Nephron (organoid): ENCODE measurements at regions not wholly inside any gene's neighbourhood (a gene's known extent, or its start where the extent isn't known, plus 50 kb on each side); places are given as distances from the start of the nearest gene placed in this dataset.
A peak's percentile ranks its signal among the peaks of the same experiment; 100 is the strongest.

Experiments
- H3K27ac Mint-ChIP-seq, 3 experiments: 2 replicates each; pipeline ENCODE4 v1.8.0; 2020; ENCODE audit warnings: mixed read lengths in 3 of 3, mild to moderate bottlenecking in 2 of 3, moderate library complexity in 1 of 3
- H3K27me3 Mint-ChIP-seq: 2 replicates; pipeline ENCODE4 v1.8.0; 2021; ENCODE audit warnings: low read depth, mild to moderate bottlenecking, moderate library complexity, mixed read lengths
- H3K36me3 Mint-ChIP-seq: 2 replicates; pipeline ENCODE4 v1.8.0; 2020; ENCODE audit warnings: low read depth, mixed read lengths
- H3K4me1 Mint-ChIP-seq: 2 replicates; pipeline ENCODE4 v1.8.0; 2020; ENCODE audit warnings: mixed read lengths
- H3K4me3 Mint-ChIP-seq, 3 experiments: 2 replicates each; pipeline ENCODE4 v1.8.0; 2020; ENCODE audit warnings: mild to moderate bottlenecking in 3 of 3, mixed read lengths in 3 of 3, moderate library complexity in 2 of 3
- H3K9me3 Mint-ChIP-seq: 2 replicates; pipeline ENCODE4 v1.8.0; 2020; ENCODE audit warnings: mixed read lengths
- TF ChIP-seq, protein P1 (sequence below), 3 experiments: fragments of 200-600 bp; sonication (generic); IDR thresholded peaks; one replicate each; pipeline ENCODE4 v1.5.0; 2021; ENCODE audit warnings: antibody characterized with exemption in 3 of 3; ENCODE audit not compliant: unreplicated experiment in 3 of 3

DNA sequence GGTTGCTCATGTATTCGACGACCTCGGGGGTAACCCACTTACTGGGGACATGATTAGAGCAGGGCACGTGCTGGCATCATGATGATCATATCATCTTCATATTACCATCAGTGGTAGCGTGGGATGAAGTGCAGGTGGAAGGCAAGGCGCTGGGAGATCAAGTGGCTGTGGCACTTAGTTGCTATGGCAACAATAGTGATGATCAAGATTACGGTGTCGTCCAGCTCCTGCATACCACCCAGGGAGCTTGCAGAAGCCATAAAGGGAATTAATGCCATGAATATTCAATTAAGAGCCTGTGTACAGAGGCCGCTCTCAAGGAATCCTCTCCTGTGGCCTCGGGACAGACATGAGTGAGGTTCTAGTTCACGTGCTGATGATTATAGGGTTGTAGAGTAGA, 237.2 kb upstream of the COPS8 start:
- Mint-ChIP-seq H3K4me1 (peaks cover 42% of the 10 kb centered on the region), H3K36me3 (no peaks in the 10 kb centered on the region), H3K9me3 (peaks cover 14% of the 10 kb centered on the region), H3K27ac (no peak overlapping the region), H3K27me3 (peaks cover 29% of the 10 kb centered on the region), H3K4me3 (no peak overlapping the region)
- TF ChIP-seq, protein P1, sequence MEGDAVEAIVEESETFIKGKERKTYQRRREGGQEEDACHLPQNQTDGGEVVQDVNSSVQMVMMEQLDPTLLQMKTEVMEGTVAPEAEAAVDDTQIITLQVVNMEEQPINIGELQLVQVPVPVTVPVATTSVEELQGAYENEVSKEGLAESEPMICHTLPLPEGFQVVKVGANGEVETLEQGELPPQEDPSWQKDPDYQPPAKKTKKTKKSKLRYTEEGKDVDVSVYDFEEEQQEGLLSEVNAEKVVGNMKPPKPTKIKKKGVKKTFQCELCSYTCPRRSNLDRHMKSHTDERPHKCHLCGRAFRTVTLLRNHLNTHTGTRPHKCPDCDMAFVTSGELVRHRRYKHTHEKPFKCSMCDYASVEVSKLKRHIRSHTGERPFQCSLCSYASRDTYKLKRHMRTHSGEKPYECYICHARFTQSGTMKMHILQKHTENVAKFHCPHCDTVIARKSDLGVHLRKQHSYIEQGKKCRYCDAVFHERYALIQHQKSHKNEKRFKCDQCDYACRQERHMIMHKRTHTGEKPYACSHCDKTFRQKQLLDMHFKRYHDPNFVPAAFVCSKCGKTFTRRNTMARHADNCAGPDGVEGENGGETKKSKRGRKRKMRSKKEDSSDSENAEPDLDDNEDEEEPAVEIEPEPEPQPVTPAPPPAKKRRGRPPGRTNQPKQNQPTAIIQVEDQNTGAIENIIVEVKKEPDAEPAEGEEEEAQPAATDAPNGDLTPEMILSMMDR (IDR thresholded peaks at IDR 0.05; ENCODE audit: unreplicated experiment in 3 of 3) = no peak

DNA sequence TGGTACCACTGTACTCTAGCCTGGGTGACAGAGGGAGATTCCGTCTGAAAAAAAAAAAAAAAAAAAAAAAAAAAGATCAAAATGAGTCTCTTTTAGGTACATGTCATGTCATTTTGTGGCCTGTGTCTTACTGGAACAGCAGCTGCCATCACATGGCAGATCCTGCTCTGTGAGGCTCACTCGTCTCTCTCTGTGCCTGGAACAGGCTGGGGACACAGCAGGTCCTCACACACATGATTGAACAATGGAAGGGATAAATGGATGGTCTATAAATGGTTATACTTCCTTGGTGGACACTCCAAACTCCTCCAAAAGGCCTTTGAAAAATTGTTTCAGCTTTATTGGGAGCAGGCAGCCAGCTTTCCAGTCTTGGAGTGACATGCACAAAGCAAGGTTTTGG, 236.2 kb upstream of the COPS8 start:
- Mint-ChIP-seq H3K27me3 (peaks cover 26% of the 10 kb centered on the region), H3K36me3 (no peaks in the 10 kb centered on the region), H3K27ac (no peak overlapping the region), H3K4me3 (no peak overlapping the region), H3K9me3 (peaks cover 6% of the 10 kb centered on the region), H3K4me1 (peaks cover 41% of the 10 kb centered on the region)
- TF ChIP-seq, protein P1 (IDR thresholded peaks at IDR 0.05; ENCODE audit: unreplicated experiment in 3 of 3) = no peak

DNA sequence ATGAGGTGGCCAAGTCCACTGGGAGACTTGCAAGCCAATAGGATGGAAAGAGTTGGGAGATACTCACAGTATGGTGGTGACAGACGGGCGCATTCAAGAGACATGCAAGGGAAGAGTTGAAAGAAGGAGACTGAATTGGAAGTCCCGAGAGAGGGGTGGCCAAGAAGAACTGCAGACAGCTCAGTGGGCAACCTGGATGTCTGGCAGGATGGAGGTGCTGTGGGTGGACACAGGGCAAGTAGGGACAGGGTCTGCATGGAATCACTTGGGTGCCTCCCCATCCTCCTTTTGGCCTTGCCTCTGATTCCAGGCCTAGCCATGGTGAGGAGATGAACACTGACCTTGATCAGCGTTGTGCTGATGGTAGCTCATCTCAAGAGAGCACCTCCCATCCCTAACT, 235.7 kb upstream of the COPS8 start:
- no peaks in the 10 kb centered on the region for H3K36me3 Mint-ChIP-seq
- peaks cover 41% of the 10 kb centered on the region for H3K4me1 Mint-ChIP-seq
- no peak overlapping the region for H3K4me3 Mint-ChIP-seq
- peaks cover 5% of the 10 kb centered on the region for H3K9me3 Mint-ChIP-seq
- peaks cover 26% of the 10 kb centered on the region for H3K27me3 Mint-ChIP-seq
- TF ChIP-seq, protein P1 (IDR thresholded peaks at IDR 0.05; ENCODE audit: unreplicated experiment in 3 of 3) = no peak
- H3K27ac Mint-ChIP-seq = no peak overlapping the region

DNA sequence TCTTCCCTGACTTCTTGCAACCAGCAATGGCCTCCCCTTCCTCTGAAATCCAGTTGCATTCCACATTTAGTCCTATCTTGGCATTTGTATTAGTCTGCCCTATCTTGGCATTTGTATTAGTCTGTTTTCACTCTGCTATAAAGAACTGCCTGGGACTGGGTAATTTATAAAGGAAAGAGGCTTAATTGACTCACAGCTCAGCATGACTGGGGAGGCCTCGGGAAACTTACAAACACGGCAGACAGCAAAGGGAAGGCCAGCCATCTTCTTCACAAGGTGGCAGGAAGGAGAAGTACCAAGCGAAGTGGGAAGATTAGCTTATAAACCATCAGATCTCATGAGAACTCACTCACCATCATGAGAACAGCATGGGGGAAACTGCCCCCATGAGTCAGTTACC, 234.5 kb upstream of the COPS8 start:
- H3K4me3 Mint-ChIP-seq = no peak overlapping the region
- peaks cover 41% of the 10 kb centered on the region for H3K4me1 Mint-ChIP-seq
- no peaks in the 10 kb centered on the region for H3K36me3 Mint-ChIP-seq
- TF ChIP-seq, protein P1 (IDR thresholded peaks at IDR 0.05; ENCODE audit: unreplicated experiment in 3 of 3) = no peak
- peaks cover 30% of the 10 kb centered on the region for H3K27me3 Mint-ChIP-seq
- H3K9me3 Mint-ChIP-seq = peaks cover 7% of the 10 kb centered on the region
- peak overlapping the region; percentile 8 to 29 (median 9) for H3K27ac Mint-ChIP-seq

DNA sequence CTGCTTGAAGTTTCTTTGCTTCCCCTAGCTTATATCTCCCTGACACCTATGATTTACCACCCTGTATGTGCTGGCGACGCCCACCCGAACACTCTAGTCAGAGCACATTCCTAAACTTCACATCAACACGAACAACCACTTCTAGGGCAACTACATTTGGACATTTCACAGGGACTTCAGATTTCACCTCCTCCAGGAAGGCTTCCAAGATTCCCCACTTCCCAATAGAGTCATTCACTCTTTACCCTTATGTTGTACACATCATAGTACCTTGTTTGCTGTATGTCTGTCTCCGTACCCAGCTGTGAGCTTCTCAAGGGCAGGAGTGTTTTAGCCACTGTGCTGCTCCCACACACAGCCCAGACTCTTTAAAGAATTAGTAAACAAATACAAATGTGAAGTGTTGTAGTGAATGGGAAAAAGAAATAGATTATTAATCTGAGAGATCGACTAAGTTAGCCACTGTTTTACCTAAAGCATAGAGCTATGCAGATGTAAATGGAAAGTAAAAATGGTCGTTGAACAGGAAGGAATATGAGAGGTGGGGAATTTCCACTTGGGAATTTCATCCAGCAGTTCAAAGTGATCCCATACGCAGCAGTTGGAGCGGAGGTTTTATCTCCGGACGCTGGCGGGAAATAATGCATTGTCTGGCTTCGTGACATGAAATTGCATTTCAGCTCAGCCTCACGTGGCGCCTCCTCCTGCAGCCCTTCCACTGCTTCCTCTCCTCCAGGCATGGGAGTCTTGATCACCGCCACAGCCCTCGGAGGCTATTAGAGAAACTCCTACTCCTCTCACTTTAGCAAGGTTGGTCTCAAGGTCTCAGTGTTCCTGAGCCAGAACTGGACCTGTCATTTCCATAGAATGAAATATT, 233.4 kb upstream of the COPS8 start:
- H3K4me1 Mint-ChIP-seq = peaks cover 48% of the 10 kb centered on the region
- peak overlapping the region in 2 of 3 experiments; percentile 2 to 15 for H3K27ac Mint-ChIP-seq
- H3K4me3 Mint-ChIP-seq = no peak overlapping the region
- H3K27me3 Mint-ChIP-seq = peaks cover 26% of the 10 kb centered on the region
- TF ChIP-seq, protein P1 (IDR thresholded peaks at IDR 0.05; ENCODE audit: unreplicated experiment in 3 of 3) = no peak
- no peaks in the 10 kb centered on the region for H3K36me3 Mint-ChIP-seq
- H3K9me3 Mint-ChIP-seq = peaks cover 7% of the 10 kb centered on the region

DNA sequence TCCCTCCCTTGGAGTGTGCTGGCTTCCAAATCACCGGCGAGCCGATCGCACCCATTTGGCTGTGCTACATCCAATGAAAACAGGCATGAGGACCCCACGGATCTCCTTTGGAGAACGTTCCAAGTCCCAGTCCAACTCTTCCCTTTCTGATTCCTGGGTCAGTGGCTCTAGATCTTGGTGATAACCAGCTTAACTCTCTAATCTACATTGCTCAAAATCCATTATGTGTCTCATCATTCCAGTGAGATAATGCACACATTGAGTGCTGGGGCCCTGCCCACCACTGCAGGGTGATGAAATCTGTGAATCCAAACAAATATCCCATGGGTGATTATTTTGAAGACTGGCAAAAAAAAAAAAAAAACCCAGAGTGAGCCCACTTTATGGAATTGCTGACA, 232.7 kb upstream of the COPS8 start:
- Mint-ChIP-seq H3K4me1 (peaks cover 49% of the 10 kb centered on the region), H3K27ac (peak overlapping the region in 2 of 3 experiments; percentile 2 to 15), H3K4me3 (no peak overlapping the region), H3K9me3 (peaks cover 7% of the 10 kb centered on the region), H3K36me3 (no peaks in the 10 kb centered on the region), H3K27me3 (peaks cover 26% of the 10 kb centered on the region)
- TF ChIP-seq, protein P1 (IDR thresholded peaks at IDR 0.05; ENCODE audit: unreplicated experiment in 3 of 3) = no peak
